HepG2 (cell line): ENCODE measurements at regions not wholly inside any gene's neighbourhood (a gene's known extent, or its start where the extent isn't known, plus 50 kb on each side); places are given as distances from the start of the nearest gene placed in this dataset.

Experiments
- ATAC-seq: fragments of 200-7000 bp; cut with Tn5 transposase; 3 replicates; pipeline ENCODE4 v1.9.1; 2020; ENCODE audit warnings: mild to moderate bottlenecking, moderate library complexity
- BruUV-seq: library from RNA; stranded (reverse); fragments of 400-500 nt; replicated peaks from 2 replicates; lab custom pipeline; 2021; lab: Mats Ljungman, UMichigan
- CTCF ChIA-PET: fragments of 300-600 bp; formaldehyde crosslinking; extraction: SDS; loops from one replicate; lab custom pipeline; 2021; ENCODE audit warnings: low total read pairs, inconsistent platforms, low intra/inter-chr PET ratio; lab: Yijun Ruan, JAX
- POLR2A ChIA-PET: fragments of 350-600 bp; sonication (Branson Sonifier 250); formaldehyde crosslinking; loops from one replicate; lab custom pipeline; 2020; ENCODE audit warnings: antibody characterized with exemption, inconsistent platforms; lab: Yijun Ruan, JAX
- DNase-seq: peaks from one replicate; pipeline ENCODE4 v3.0.0-alpha.2; 2015; ENCODE audit warnings: low spot score
- FAIRE-seq: peaks from 3 replicates; lab custom pipeline; 2011; peaks lifted over from hg19 to GRCh38; lab: Jason Lieb, UNC
- H2AFZ ChIP-seq: one replicate; pipeline ENCODE4 v1.6.1; 2011; ENCODE audit warnings: low read length, inconsistent platforms
- H3K27ac ChIP-seq: fragments of 300-600 bp; 3 replicates; pipeline ENCODE4 v1.8.0; 2011; ENCODE audit warnings: mixed run types, mild to moderate bottlenecking, mixed read lengths, low read length, inconsistent platforms; ENCODE audit not compliant: insufficient read depth; ENCODE audit errors: extremely low read length
- H3K27me3 ChIP-seq, 2 experiments: fragments of 200-600 bp in 1 of 2; 2 replicates in 1 of 2; 3 replicates in 1 of 2; pipeline versions ENCODE4 v1.6.0 to v1.8.0; 2011; ENCODE audit warnings: low read length in 2 of 2, mild to moderate bottlenecking in 2 of 2, moderate library complexity in 2 of 2, inconsistent platforms in 1 of 2; ENCODE audit not compliant: insufficient read depth in 2 of 2, control insufficient read depth in 1 of 2
- H3K36me3 ChIP-seq, 2 experiments: fragments of 200-600 bp in 1 of 2; replicated peaks in 1 of 2; 2 replicates in 1 of 2; 3 replicates in 1 of 2; pipeline versions ENCODE4 v1.5.1 to v1.8.0; 2011; ENCODE audit warnings: low read length in 2 of 2, inconsistent platforms in 1 of 2; ENCODE audit not compliant: insufficient read depth in 2 of 2, control insufficient read depth in 1 of 2
- H3K4me1 ChIP-seq: 2 replicates; pipeline ENCODE4 v1.5.1; 2012; ENCODE audit warnings: low read length, inconsistent platforms; ENCODE audit not compliant: insufficient read depth
- H3K4me2 ChIP-seq: 2 replicates; pipeline ENCODE4 v1.6.0; 2011; ENCODE audit warnings: low read depth, low read length, inconsistent platforms
- H3K4me3 ChIP-seq, 3 experiments: fragments of 200-600 bp in 1 of 3; sonication (generic), shearing (Covaris generic) in 1 of 3; replicated peaks in 1 of 3; 2 replicates each; pipeline ENCODE4 v1.5.1; 2011 to 2016; ENCODE audit warnings: low read length in 3 of 3, inconsistent platforms in 2 of 3, low read depth in 2 of 3, mild to moderate bottlenecking in 2 of 3, control low read depth in 1 of 3, mixed read lengths in 1 of 3; ENCODE audit not compliant: insufficient read depth in 1 of 3
- H3K79me2 ChIP-seq: one replicate; pipeline ENCODE4 v1.6.1; 2011; ENCODE audit warnings: low read length, inconsistent platforms; ENCODE audit not compliant: insufficient read depth
- H3K9ac ChIP-seq: 2 replicates; pipeline ENCODE4 v1.6.0; 2011; ENCODE audit warnings: mild to moderate bottlenecking, low read depth, low read length, inconsistent platforms; ENCODE audit not compliant: insufficient read depth
- H3K9me3 ChIP-seq: 2 replicates; pipeline ENCODE4 v1.5.1; 2012; ENCODE audit warnings: mild to moderate bottlenecking, low read length
- H4K20me1 ChIP-seq: 2 replicates; pipeline ENCODE4 v1.6.0; 2011; ENCODE audit warnings: inconsistent platforms, mild to moderate bottlenecking, low read length, moderate library complexity; ENCODE audit not compliant: insufficient read depth
- ATAD3A ChIP-seq: sonication (generic); formaldehyde crosslinking; IDR thresholded peaks from 2 replicates; pipeline ENCODE4 v1.4.0; 2020; ENCODE audit warnings: missing genetic modification reagents
- CHCHD3 ChIP-seq: sonication (generic); formaldehyde crosslinking; IDR thresholded peaks from 2 replicates; pipeline ENCODE4 v1.8.0; 2022; ENCODE audit warnings: mild to moderate bottlenecking, missing genetic modification reagents, moderate library complexity
- EP300 ChIP-seq, 3 experiments: sonication (generic) in 1 of 3; formaldehyde crosslinking in 1 of 3; IDR thresholded peaks; 2 replicates each; pipeline versions ENCODE4 v1.5.1 to v1.6.1; 2011 to 2020; ENCODE audit warnings: low read depth in 2 of 3, low read length in 2 of 3, borderline replicate concordance in 1 of 3, improper control_type of control experiment in 1 of 3, mild to moderate bottlenecking in 1 of 3, missing genetic modification reagents in 1 of 3, moderate library complexity in 1 of 3
- FIP1L1 ChIP-seq: fragments of 200-400 bp; formaldehyde crosslinking; IDR thresholded peaks from 2 replicates; pipeline ENCODE4 v1.6.1; 2018; ENCODE audit warnings: low read depth, mild to moderate bottlenecking, low read length, moderate library complexity, borderline replicate concordance; ENCODE audit not compliant: insufficient read depth
- FOSL1 ChIP-seq: sonication (generic); formaldehyde crosslinking; IDR thresholded peaks from 2 replicates; pipeline ENCODE4 v1.9.0; 2021; ENCODE audit warnings: missing genetic modification reagents, borderline replicate concordance
- IKZF4 ChIP-seq: sonication (generic); formaldehyde crosslinking; IDR thresholded peaks from 2 replicates; pipeline ENCODE4 v1.5.1; 2020; ENCODE audit warnings: borderline replicate concordance, mild to moderate bottlenecking, low read depth, missing genetic modification reagents; ENCODE audit errors: not compliant biosample characterization
- REL ChIP-seq: sonication (generic); formaldehyde crosslinking; conservative IDR thresholded peaks from 2 replicates; pipeline ENCODE4 v1.8.0; 2022; ENCODE audit warnings: mild to moderate bottlenecking, missing genetic modification reagents, moderate library complexity
- TAF1 ChIP-seq: sonication (generic); formaldehyde crosslinking; IDR thresholded peaks from 2 replicates; pipeline ENCODE4 v1.4.0; 2020; ENCODE audit warnings: missing genetic modification reagents
- THAP11 ChIP-seq: IDR thresholded peaks from 2 replicates; pipeline ENCODE4 v1.6.1; 2016; ENCODE audit warnings: missing biosample characterization, missing genetic modification reagents
- ZNF260 ChIP-seq: sonication (generic); formaldehyde crosslinking; IDR thresholded peaks from 2 replicates; pipeline ENCODE4 v1.4.0; 2020; ENCODE audit warnings: missing genetic modification reagents, low read depth, mild to moderate bottlenecking, borderline replicate concordance
- ZNF773 ChIP-seq: sonication (generic); formaldehyde crosslinking; IDR thresholded peaks from 2 replicates; pipeline ENCODE4 v1.4.0; 2020; ENCODE audit warnings: missing genetic modification reagents, borderline replicate concordance
- WGBS: methylation state at CpG from one replicate; pipeline ENCODE4 v1.1.6; 2017; ENCODE audit warnings: low lambda C conversion rate; 5-methylcytosine and 5-hydroxymethylcytosine counted together
- in situ Hi-C: cut with HindIII; loops from 2 replicates; pipeline ENCODE4 v1.10.0; 2017; ENCODE audit warnings: low pct_unique_long_range_greater_than_20kb; ENCODE audit not compliant: extremely low pct_ligation_motif_present
- intact Hi-C: fragments of 100-400 bp; cut with micrococcal nuclease; formaldehyde crosslinking; loops from one replicate; pipeline ENCODE4 v1.10.0; 2022; ENCODE audit not compliant: unreplicated experiment
- TF ChIP-seq, protein P1 (sequence below): sonication (generic); formaldehyde crosslinking; IDR thresholded peaks from 2 replicates; pipeline ENCODE4 v1.9.0; 2021; ENCODE audit warnings: missing genetic modification reagents, borderline replicate concordance
- TF ChIP-seq, protein P2 (sequence below): IDR thresholded peaks from 2 replicates; pipeline ENCODE4 v1.6.1; 2016; ENCODE audit warnings: low read depth, missing genetic modification reagents, missing compliant biosample characterization

- no peaks in the 10 kb centered on the region for H4K20me1 ChIP-seq
- no peaks in the 10 kb centered on the region for H3K4me1 ChIP-seq
- H3K9me3 ChIP-seq, result no peaks in the 10 kb centered on the region
- ChIA-PET POLR2A (no interaction called here), CTCF (no interaction called here)
- ATAC-seq (no peak), DNase-seq (no peak), FAIRE-seq (no peak)
- no peak overlapping the region for H2AFZ ChIP-seq
- in situ Hi-C loops (no loop called here), intact Hi-C loops (no loop called here)
- H3K79me2 ChIP-seq, result no peaks in the 10 kb centered on the region
- peaks cover 2 to 66% of the 10 kb centered on the region in 2 experiments; a peak in 4 of 5 replicates for H3K27me3 ChIP-seq
- H3K4me3 ChIP-seq, result no peak overlapping the region
- no peak overlapping the region for H3K9ac ChIP-seq
- 2% methylated on average over 3 of the region's 3 CpGs for WGBS
- no peak overlapping the region for H3K4me2 ChIP-seq
- H3K27ac ChIP-seq, result no peak overlapping the region
- no peaks in the 10 kb centered on the region for H3K36me3 ChIP-seq
- no TSS peak for BruUV-seq
- TF ChIP-seq FOSL1 (CRISPR knock-in tag) (no peak), EP300 (IDR thresholded peaks at IDR 0.05; ENCODE audit: low read depth in 2 of 2, low read length in 2 of 2) (no peak), EP300 (CRISPR knock-in tag; IDR thresholded peaks at IDR 0.05; ENCODE audit: borderline replicate concordance) (no peak), TAF1 (no peak), FIP1L1 (no peak), ATAD3A (no peak), ZNF773 (CRISPR knock-in tag) (no peak), REL (CRISPR knock-in tag) (no peak), THAP11 (CRISPR knock-in tag) (no peak), IKZF4 (CRISPR knock-in tag) (no peak), ZNF260 (no peak), CHCHD3 (CRISPR knock-in tag) (no peak)
- TF ChIP-seq, protein P1, sequence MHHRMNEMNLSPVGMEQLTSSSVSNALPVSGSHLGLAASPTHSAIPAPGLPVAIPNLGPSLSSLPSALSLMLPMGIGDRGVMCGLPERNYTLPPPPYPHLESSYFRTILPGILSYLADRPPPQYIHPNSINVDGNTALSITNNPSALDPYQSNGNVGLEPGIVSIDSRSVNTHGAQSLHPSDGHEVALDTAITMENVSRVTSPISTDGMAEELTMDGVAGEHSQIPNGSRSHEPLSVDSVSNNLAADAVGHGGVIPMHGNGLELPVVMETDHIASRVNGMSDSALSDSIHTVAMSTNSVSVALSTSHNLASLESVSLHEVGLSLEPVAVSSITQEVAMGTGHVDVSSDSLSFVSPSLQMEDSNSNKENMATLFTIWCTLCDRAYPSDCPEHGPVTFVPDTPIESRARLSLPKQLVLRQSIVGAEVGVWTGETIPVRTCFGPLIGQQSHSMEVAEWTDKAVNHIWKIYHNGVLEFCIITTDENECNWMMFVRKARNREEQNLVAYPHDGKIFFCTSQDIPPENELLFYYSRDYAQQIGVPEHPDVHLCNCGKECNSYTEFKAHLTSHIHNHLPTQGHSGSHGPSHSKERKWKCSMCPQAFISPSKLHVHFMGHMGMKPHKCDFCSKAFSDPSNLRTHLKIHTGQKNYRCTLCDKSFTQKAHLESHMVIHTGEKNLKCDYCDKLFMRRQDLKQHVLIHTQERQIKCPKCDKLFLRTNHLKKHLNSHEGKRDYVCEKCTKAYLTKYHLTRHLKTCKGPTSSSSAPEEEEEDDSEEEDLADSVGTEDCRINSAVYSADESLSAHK (CRISPR knock-in tag), result no peak
- TF ChIP-seq, protein P2, sequence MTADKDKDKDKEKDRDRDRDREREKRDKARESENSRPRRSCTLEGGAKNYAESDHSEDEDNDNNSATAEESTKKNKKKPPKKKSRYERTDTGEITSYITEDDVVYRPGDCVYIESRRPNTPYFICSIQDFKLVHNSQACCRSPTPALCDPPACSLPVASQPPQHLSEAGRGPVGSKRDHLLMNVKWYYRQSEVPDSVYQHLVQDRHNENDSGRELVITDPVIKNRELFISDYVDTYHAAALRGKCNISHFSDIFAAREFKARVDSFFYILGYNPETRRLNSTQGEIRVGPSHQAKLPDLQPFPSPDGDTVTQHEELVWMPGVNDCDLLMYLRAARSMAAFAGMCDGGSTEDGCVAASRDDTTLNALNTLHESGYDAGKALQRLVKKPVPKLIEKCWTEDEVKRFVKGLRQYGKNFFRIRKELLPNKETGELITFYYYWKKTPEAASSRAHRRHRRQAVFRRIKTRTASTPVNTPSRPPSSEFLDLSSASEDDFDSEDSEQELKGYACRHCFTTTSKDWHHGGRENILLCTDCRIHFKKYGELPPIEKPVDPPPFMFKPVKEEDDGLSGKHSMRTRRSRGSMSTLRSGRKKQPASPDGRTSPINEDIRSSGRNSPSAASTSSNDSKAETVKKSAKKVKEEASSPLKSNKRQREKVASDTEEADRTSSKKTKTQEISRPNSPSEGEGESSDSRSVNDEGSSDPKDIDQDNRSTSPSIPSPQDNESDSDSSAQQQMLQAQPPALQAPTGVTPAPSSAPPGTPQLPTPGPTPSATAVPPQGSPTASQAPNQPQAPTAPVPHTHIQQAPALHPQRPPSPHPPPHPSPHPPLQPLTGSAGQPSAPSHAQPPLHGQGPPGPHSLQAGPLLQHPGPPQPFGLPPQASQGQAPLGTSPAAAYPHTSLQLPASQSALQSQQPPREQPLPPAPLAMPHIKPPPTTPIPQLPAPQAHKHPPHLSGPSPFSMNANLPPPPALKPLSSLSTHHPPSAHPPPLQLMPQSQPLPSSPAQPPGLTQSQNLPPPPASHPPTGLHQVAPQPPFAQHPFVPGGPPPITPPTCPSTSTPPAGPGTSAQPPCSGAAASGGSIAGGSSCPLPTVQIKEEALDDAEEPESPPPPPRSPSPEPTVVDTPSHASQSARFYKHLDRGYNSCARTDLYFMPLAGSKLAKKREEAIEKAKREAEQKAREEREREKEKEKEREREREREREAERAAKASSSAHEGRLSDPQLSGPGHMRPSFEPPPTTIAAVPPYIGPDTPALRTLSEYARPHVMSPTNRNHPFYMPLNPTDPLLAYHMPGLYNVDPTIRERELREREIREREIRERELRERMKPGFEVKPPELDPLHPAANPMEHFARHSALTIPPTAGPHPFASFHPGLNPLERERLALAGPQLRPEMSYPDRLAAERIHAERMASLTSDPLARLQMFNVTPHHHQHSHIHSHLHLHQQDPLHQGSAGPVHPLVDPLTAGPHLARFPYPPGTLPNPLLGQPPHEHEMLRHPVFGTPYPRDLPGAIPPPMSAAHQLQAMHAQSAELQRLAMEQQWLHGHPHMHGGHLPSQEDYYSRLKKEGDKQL (CRISPR knock-in tag), result no peak
Observed at GRCh38 chr6:4586469-4586859, 189.7 kb upstream of the CDYL start.
